AG08395 (cell line): ENCODE measurements at regions not wholly inside any gene's neighbourhood (a gene's known extent, or its start where the extent isn't known, plus 50 kb on each side); places are given as distances from the start of the nearest gene placed in this dataset.
A peak's percentile ranks its signal among the peaks of the same experiment; 100 is the strongest.

Experiments
- DNase-seq: peaks from one replicate; pipeline ENCODE4 v3.0.0; 2012; ENCODE audit warnings: mixed read lengths, low spot score

DNA sequence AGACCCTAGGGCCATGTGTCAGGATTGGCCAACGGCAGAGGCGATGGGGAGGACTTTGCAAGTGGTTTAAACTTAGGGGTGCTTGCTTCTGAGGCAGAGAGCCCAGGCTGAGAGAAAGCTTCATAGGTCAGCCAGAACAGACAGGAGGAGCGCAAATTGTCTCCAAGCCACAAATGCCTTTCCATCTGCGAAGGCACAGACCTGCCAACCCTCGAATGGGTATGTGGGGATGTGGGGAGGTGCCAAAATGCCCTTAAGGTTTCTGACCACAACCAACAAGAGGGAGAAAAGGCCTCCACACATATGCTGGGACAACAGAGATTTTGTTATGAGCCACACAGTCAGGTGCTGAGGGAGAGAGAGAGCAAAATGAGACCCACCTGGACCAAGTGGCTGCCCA is 283.6 kb downstream of the CYP26B1 start:
- no peak for DNase-seq

DNA sequence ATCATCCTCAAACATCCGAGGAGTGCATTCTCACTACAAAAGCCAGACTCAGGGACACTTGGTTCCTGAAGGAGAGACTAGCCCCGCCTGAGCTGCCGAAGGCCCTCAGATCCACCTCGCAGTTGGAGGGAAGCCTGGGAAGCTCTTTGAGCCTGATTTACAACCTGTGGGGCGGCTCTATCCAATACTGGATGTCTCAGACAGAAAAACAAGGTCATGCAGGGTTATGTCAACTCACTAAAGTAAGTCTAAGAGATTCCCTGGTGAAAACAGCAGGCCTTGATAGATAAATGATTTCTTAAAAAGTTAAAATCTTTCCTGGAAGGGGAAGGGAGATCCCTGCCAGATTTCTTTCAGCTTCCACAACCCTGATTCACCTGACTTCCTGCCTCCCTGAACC is 284.3 kb downstream of the CYP26B1 start:
- DNase-seq: peak; percentile 26

DNA sequence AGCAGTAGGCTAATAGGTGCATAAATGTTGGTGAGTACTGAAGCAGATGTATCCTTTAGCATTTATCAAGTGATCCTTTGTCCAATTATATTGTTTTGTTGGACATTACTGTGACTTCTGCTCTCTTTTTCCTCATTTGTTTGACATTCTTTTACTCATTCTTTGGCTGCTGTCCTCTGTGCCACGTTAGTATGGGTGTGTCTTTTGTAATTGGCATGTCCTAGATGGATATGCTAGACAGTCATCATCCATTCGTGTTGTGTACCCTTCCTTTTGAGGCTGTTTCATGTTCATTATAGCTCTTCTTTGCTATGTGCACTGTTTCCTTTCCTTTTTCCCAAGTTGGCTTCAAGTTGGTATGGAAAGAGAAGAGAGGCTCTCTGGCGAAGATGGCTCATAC is 284.7 kb downstream of the CYP26B1 start:
- peak; percentile 23 for DNase-seq

DNA sequence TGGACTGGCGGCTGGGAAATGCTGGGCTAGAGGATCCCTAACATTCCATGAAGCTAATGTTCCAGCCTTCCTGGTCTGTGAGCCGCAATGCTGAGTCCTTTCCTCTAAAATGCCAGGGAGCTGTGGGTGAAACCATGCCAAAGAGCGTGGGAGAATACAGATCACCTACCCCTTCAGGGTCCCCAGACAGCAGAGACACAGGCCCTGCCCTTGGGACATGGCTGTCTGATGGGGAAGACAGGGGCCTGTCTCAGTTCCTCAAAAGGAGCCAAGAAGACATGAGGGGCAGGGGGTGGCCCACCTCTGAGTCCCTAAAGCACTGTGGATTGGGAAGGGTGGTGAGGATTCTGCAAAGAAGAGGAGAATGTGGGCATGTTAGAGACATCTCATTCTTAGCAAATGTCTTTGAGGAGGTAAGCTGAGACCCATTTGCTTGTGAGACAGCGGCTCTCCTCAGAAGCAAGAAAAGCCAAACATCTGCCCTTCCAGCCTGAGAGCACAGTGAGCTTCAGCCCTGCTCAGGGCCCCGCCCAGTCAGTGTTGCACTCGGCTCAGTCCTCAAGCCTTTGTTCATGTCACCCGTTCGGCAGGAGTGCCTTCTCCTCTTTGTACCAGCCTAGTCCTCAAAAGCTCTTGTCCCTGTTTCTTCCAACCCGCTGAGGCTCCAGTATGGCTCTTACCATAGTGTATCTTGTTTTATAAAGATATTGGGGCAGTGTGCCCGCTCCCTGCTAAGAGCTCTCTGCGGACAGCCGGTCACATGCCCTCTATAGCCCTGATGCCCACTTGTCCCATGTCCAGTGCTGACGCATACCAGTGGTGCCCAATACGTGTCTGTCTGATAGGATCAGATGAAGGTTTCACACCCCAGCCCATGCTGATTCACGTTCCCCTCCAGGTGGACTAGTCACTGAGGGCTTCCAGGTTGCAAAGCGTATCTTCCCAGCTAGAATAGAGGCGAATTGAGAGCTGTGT is 286.2 kb downstream of the CYP26B1 start:
- no peak for DNase-seq

DNA sequence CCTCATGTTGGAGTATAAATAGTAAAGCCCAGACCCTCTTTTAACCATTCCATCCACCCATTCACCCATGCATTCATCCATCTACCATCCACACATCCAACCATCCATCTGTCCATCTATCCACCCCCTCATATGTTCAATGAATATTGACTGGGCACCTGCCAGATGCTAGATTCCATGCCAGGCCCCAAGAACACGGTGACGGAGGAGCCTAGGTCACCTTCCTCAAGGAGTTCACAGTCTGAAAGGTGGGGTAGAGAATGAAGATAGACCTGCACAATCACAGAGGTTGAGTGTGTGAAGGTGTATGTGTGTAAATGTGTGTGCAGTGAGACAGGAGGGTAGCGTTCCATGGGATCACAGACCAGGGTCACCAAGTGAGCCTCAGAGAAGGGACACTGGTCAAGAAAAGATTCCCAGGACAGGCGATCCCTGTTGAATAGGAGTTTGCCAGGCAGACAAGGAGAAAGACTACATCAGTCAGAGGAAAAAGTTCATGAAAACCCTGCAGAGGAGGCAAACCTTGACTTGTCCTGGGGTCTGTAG is 287.2 kb downstream of the CYP26B1 start:
- no peak for DNase-seq

DNA sequence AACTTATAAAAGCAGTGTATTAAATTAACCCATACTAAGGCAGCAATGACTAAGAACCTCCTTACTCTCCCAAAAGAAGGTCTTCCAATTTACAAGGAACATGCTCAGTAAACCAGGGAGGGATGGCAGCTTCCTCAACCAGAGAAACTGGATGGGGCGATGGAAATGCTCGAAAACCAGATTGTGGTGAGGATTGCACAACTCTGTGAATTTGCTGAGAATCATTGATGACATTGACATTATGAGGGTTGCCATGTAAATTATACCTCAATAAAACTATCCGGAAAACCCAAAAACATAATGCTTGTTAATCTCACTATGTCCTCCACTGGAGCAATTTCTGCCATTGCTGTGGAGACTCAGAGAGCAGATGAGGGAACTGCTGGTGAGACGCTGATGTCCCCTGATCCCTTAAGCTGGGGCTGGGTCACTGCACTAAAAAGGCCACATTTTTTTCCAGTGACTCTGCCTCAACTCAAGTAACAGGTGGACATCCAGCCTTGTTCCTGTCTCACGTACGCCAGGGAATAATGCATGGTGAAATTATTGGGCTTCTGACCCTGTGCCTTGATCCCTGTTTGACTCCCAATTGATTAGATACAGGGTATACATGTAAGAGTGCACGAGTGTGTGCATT is 288.3 kb downstream of the CYP26B1 start:
- DNase-seq: no peak

DNA sequence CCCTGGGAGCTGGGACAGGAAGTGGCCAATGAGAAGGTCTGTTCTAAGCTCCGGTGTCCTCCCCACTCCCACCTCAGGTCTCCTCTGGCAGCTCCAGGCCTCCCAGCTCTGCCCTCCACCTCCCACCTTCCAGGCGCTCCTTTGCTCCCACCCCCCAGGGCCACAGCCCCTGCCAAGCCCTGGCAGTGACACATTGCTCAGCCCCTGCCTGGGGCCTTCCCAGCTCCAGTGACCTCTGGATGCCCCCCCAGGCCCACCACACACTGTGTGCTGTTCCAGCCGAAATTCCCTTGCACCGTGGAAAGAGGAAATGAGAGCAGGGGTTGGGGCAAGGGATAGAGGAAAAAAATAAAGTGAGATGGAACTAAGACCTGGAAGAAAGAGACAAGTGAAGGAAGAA is 289.6 kb downstream of the CYP26B1 start:
- DNase-seq: no peak

DNA sequence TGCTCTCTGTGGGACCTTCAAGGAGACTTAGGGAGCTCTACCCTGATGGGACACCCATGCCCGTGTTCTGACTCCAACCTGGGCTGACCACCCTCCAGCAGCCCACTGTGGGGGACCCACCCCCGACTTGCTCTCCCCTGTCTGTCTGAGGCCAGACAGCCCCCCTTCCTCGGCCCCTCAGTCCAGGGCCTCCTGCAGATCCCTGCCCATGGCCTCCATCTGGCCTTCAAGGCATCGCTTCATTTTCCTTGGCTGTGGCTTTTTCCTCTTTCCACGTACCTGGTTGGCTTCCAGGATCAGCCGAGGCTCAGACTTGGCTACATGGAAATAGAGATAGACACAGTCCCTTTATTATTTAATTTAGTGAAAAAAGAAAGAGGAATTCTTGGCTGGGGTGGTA is 290.0 kb downstream of the CYP26B1 start:
- no peak for DNase-seq

DNA sequence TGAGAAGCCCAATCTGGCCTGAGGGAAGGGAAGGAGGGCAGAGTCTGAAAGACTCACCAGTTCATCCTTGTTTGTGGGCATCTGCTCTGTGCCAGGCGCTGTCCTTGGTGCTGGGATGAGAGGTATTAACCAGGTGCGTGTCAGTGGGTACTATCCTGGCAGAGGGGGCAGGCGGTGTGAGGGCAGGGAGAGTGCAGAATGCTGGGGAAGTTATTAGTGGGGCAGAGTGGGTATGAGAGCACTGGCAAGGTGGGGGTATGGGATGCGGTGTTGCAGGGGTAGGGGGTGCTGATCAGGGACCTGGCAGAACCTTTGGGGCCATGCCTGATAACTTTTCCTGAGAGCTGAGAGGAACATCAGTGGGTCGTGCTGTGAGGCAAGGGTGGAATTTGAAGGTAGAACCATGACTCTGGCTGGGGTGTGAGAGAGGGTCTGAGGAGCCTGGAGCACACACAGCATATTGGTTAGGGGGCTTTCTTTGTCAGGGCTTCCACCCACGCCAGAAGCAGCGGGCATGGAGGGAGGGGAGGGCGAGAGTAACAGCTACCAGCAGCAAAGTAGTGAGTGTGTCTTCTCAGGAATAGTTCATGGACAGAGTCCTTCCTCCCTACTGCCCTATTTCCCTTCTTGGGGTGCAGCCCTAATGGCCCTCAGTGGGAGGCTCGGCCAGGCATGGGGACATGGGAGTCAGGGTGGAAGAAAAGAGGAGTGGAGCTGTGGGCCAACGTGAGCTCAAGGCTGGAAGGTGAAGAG is 290.7 kb downstream of the CYP26B1 start:
- no peak for DNase-seq

DNA sequence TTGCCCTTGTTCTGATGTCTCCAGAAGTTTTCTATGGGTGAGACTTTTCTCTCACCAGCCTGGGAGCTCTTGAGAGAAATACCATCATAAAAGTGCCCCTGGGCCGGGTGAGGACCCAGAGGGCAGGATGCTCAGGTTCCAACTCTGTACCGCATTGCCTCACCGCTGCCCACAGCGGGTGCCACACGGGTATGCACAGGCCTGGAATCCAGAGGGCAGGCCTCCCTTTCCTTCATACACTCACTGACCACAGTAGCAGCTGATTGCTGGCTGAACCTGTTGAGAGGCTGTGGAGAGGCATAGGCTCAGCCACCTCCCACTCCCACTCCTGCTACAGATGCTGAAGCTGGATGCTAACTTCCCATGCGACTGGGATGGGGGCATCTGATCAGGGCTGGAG is 293.8 kb downstream of the CYP26B1 start:
- no peak for DNase-seq

DNA sequence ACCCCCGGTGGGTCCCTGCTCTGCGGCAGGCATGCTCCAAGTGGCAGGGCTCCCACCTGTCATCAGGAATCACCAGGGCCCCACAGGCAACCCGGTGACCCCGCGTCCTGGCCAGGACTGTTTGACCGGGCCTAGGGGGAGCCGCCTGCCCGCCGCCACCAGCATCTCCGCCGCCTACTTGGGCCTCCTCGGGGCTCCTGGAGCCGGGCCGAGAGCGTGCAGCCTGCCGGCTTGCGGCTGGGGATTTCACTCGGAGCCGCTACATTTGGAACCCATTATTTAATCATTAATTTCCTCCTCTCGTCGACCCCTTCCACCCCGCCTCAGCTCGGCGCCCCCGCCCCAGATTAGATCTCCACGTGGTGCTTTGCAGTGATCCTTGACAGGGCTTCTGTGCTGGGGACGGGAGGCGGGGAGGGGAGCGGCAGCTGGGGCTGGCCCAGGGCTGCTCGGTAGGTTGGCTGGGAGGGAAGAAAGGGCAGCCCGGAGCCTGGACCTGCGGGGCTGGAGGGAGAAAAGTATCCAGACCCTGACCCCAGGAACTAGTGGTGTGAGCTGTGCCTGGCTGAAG is 295.4 kb downstream of the CYP26B1 start:
- DNase-seq: peak; percentile 60

DNA sequence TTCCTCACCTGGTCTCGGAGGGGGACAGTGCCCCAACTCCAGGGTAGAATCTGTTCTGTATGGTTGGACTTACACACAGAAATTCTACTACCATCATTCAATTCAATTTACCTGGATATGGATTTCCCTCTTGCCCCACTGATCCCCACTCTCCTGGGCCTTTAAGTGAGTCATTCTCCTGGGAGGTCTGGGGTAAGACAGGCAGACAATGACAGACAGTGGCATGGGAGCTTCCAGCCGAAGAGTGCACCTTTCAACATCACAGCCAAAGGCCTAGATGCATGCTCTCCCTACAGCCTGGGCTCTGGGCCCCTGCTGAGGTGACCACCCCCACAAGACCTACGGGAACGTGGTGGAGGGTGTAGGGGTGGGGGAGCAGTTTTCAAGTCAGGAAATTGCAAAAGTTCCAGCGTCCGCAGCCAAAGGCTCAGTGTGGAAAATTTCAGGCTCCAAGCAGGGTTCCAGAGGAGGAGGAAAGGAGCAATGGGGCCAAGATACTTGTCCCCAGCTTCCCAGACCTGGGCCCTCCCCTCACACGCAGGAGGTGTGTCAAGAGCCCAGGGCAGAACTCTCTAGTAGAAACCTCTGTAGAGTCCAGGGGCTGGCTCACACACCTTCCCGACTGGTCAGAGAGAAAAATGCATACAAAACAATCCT is 296.4 kb downstream of the CYP26B1 start:
- peak; percentile 32 for DNase-seq

DNA sequence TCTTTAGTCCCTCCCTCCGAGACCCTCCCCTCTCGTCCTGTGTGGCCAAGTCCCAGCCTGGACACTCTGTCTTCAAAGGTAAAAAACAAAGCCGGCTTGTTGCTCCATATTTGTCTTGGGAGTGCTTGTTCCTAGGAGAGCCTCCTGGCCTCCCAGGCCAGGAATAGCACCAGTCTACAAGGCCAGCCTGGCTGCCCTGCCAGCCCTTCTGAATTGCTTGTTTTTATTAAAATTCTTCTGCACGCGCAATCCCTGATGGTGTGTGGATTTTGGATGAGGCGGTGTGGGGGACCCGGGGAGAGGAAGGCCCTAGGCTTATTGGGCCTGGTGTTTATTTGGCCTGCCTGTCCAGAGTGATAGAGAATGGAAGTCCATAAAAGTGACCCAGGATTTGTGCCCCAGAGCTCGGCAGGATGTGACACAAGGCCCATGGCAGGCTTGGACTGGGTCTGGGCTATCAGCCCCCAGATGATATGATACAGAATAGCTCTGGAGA is 297.3 kb downstream of the CYP26B1 start:
- no peak for DNase-seq

DNA sequence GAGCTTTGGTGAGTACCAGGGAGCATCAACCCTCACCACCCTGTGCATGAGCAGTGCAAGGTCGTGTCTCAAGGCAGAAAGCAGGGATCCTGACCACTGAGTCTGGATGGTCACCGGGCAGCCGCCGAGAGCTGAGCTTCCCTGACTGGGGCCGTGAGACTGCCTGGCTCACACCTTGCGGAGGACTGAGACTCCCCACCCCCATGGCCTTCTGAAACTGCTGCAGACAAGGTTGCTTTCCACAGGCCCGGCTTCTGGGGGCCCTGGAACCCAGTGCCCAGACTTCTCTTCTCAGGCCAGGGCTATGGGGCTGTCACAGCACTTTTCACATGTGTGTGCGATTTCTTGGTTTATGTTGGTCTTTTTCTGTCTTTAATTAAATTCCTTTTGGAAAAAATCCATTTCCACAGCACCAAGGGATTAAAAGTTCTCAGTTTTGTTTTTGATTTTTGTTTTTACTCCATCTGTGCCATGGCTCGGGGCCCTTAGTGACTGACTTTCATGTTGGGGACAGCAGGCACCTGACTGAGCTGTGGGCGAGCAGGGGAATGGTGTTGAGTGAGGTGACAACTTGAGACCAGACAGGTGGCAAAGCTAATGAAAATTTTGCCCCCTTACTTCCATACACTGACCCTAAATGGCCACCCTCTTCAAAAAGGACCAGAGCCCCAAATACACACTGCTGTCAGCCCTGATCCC is 297.9 kb downstream of the CYP26B1 start:
- no peak for DNase-seq

DNA sequence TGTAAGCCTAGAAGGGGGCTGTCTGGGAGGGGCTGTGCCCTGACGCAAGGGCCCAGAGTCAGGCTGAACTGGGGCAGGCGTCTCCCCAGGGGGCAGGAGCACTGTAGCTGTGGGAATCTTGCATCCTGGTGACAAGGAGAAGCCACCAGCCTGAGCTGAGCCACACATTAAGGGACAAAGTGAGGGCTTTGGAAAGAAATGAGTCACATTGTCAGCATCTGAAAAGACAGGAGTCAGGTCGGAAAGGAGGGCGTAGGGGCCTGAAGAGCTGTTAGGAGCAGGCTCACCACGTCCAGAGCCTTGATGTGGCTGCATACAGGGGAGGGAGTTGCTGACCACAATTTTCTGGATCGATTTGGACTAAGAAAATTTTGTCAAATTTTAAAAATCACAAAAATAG is 298.6 kb downstream of the CYP26B1 start:
- DNase-seq: no peak

DNA sequence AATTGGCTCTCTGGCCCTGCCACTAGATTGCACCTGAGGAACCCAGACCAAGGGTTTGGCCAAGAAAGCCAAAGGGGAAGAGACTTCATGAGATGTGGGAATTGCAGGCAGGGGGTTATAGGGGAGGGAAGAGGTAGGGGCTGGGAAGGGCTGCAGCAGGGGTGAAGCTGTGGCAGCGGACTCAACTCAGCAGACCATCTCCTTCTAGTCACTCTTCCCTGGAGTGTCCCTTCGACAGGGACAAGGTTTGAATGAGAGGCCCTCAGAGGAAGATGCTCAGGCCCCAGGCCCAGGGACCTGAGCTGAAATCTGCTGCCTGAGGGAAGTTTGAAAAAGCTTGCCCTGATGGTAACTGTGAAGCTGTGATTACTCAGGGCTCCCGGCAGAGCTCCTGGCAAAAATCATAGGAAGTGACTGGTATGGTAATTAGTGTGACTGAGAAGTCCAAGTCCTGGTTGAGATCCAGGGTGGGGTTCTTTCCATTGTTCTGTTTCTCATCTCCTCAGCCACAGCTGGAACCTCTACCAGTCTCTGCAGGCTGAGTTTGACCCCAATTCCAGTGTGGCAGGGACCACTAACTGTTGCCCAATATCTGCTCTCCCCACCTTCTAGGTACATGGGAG is 300.9 kb downstream of the CYP26B1 start:
- DNase-seq: peak; percentile 82

DNA sequence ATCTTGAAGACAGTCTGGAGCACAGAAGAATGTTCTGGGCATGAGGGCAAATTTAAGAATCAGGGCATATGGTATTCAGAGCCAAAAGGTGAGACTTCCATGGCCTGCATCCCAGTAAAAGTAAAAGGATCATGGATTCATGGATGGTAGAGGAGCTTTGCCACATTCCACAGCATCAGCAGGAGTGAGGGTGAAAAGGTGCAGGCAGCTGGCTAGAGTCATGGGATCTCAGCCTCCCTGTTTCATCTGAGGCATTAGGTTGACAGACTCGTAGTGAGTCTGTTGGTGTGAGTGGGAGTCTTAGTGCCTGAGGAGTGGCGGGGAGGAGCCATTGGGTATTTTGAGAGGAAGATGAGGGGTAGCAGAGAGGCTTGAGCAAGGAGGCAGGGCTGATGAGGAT is 301.6 kb downstream of the CYP26B1 start:
- DNase-seq: no peak

DNA sequence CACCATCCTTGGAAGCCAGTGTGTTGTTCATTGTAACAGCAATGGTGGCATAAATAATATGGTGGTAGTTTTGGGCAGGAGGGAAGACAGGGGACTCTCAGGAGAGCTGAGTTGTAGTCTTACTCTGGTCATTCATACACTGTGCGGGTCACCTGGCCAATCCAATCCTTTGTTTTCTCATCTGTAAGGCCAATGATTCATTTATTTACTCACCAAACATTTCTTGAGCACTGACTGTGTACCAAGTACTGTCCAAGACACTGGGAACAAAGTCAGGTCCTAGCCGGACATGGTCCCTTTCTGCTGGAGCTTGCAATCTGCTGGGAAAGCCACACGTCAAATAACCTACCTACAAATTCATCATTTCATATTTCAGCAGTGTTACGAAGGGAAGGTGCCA is 302.7 kb downstream of the CYP26B1 start:
- no peak for DNase-seq

DNA sequence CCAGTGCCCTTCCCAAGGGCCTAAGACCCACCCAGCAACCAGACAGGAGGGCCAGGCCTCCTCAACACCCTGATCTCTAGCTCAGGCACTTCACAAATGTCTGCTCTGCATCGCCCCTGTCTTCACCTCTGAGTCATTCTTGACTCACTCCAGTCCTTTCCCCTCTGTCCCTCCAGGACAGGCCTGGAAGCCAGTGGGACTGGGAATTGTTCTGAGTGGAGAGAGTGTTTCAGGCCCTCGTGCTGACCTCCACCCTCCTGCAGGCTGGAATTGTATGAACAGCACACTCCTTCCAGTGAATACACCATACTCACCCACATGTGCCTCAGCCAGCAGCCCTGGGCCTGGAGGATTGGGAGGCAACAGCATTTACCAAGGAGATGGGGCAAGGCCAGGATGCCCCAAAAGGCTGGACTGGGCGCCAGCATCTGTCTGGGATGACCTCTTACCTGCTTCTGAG is 304.2 kb downstream of the CYP26B1 start:
- DNase-seq: peak; percentile 81

DNA sequence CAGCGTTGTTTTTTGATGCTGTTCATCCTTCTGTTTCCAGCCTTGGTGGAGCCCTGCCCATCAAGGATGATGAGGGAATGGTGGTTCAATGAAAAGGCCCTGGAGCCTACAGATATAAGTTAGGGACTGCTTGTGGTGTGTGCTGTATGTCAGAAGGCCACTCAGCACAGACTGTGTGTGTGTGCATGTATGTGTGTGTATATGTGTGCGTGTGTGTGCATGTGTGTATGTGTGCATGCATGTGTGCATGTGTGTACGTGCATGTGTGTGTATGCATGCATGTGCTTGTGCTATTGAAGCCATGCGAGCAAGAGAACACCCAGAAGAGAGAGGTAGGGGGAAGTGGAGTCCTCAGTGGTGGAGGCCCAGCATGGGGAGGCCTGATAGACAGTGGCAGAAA is 304.9 kb downstream of the CYP26B1 start:
- DNase-seq: no peak
